ENCODE measurements at regions not wholly inside any gene's neighbourhood (a gene's known extent, or its start where the extent isn't known, plus 50 kb on each side); places are given as distances from the start of the nearest gene placed in this dataset.

GRCh38 chr17:70920416-70920815 is 751.1 kb downstream of the KCNJ2 start:
- no peak for TF ChIP-seq CTCF (IDR thresholded peaks at IDR 0.05)
- TF ChIP-seq POLR2A (IDR thresholded peaks at IDR 0.05) = no peak
